ENCODE measurements at regions not wholly inside any gene's neighbourhood (a gene's known extent, or its start where the extent isn't known, plus 50 kb on each side); places are given as distances from the start of the nearest gene placed in this dataset.

GRCh38 chr12:132395908-132396305 lies 66.5 kb upstream of the GALNT9 start:
- Histone ChIP-seq H3K27ac (ENCODE audit: low read depth in 2 of 2, low read length in 1 of 2) (no peak overlapping the region), H3K4me3 (ENCODE audit: low read depth in 2 of 2, low read length in 1 of 2) (no peak overlapping the region), H4K20me1 (ENCODE audit: insufficient read depth) (no peaks in the 10 kb centered on the region), H3F3A (replicated peaks; ENCODE audit: insufficient read depth) (peaks cover 14% of the 10 kb centered on the region), H3K9ac (no peak overlapping the region), H3K4me2 (no peak overlapping the region), H3K9me2 (no peaks in the 10 kb centered on the region), H3K27me3 (ENCODE audit: insufficient read depth) (peaks cover 52% of the 10 kb centered on the region), H3K9me3 (no peaks in the 10 kb centered on the region), H2AFZ (ENCODE audit: low read depth) (no peak overlapping the region; the same call in 1 of the 2 replicates), H3K36me3 (replicated peaks in 1 of 2; ENCODE audit: control insufficient read depth in 1 of 2, insufficient read depth in 2 of 2, low read length in 1 of 2) (no peaks in the 10 kb centered on the region), H3K4me1 (ENCODE audit: control insufficient read depth in 1 of 2, insufficient read depth in 2 of 2, low read depth in 1 of 2, low read length in 1 of 2) (peaks cover 0 to 3% of the 10 kb centered on the region in 2 experiments; a peak in 1 of 4 replicates), H3K79me2 (ENCODE audit: insufficient read depth) (no peaks in the 10 kb centered on the region)
- 37% methylated on average over 9 of the region's 24 CpGs for WGBS (ENCODE audit: low lambda C conversion rate)
- no peak for TF ChIP-seq CHD2 (IDR thresholded peaks at IDR 0.05; ENCODE audit: low read length, partially characterized antibody)
- TF ChIP-seq TAF1 (IDR thresholded peaks at IDR 0.05; ENCODE audit: borderline replicate concordance, low read depth, low read length): no peak
- TF ChIP-seq CTCF (IDR thresholded peaks at IDR 0.05): no peak
- no peak for TF ChIP-seq POLR2AphosphoS5 (IDR thresholded peaks at IDR 0.05; ENCODE audit: low read depth, low read length)
- TF ChIP-seq SIN3A (IDR thresholded peaks at IDR 0.05; ENCODE audit: borderline replicate concordance, low read depth, low read length): no peak
- no peak for TF ChIP-seq FOXJ3 (CRISPR knock-in tag; IDR thresholded peaks at IDR 0.05)
- TF ChIP-seq REST (IDR thresholded peaks at IDR 0.05; ENCODE audit: low read depth, low read length): no peak
- DNase-seq: no peak
- ChIA-PET POLR2A (no interaction called here), CTCF (interaction anchor here (0.8 to 1.8 kb wide), 4 partner anchors 11 to 242 kb away, joined by 3 to 6 read pairs (median 3); no protein-coding TSS in a partner anchor)

- Histone ChIP-seq H3K9me2 (no peaks in the 10 kb centered on the region), H3K4me1 (ENCODE audit: control insufficient read depth in 1 of 2, insufficient read depth in 2 of 2, low read depth in 1 of 2, low read length in 1 of 2) (peaks cover 0 to 3% of the 10 kb centered on the region in 2 experiments; a peak in 1 of 4 replicates), H3F3A (replicated peaks; ENCODE audit: insufficient read depth) (peaks cover 14% of the 10 kb centered on the region), H3K9ac (no peak overlapping the region), H3K9me3 (no peaks in the 10 kb centered on the region), H3K4me3 (ENCODE audit: low read depth in 2 of 2, low read length in 1 of 2) (no peak overlapping the region), H3K79me2 (ENCODE audit: insufficient read depth) (no peaks in the 10 kb centered on the region), H3K27me3 (ENCODE audit: insufficient read depth) (peaks cover 58% of the 10 kb centered on the region), H3K36me3 (replicated peaks in 1 of 2; ENCODE audit: control insufficient read depth in 1 of 2, insufficient read depth in 2 of 2, low read length in 1 of 2) (no peaks in the 10 kb centered on the region), H4K20me1 (ENCODE audit: insufficient read depth) (no peaks in the 10 kb centered on the region), H3K4me2 (no peak overlapping the region), H3K27ac (ENCODE audit: low read depth in 2 of 2, low read length in 1 of 2) (no peak overlapping the region), H2AFZ (ENCODE audit: low read depth) (no peak overlapping the region)
- 58% methylated on average over 18 of the region's 28 CpGs for WGBS (ENCODE audit: low lambda C conversion rate)
- CTCF ChIA-PET: interaction anchor here (0.8 kb wide), 1 partner anchor 18 kb away, joined by 3 read pairs; no protein-coding TSS in a partner anchor
- POLR2A ChIA-PET: no interaction called here
- no peak for TF ChIP-seq RXRA (IDR thresholded peaks at IDR 0.05; ENCODE audit: borderline replicate concordance, low read depth)
- no peak for TF ChIP-seq PBX3 (IDR thresholded peaks at IDR 0.05)
- no peak for TF ChIP-seq ZBTB33 (IDR thresholded peaks at IDR 0.05; ENCODE audit: borderline replicate concordance, low read depth)
- no peak for TF ChIP-seq GABPA (IDR thresholded peaks at IDR 0.05; ENCODE audit: low read depth)
- TF ChIP-seq FOSL2 (IDR thresholded peaks at IDR 0.05; ENCODE audit: borderline replicate concordance, low read depth): no peak
- no peak for TF ChIP-seq NFIC (IDR thresholded peaks at IDR 0.05; ENCODE audit: borderline replicate concordance)
- no peak for TF ChIP-seq RFX5 (IDR thresholded peaks at IDR 0.05; ENCODE audit: low read length)
- TF ChIP-seq NRF1 (IDR thresholded peaks at IDR 0.05; ENCODE audit: low read depth, low read length): no peak
- DNase-seq: no peak
Observed at GRCh38 chr12:132395192-132395907, 66.0 kb upstream of the GALNT9 start.
